HG03280 (cell line): ENCODE measurements at regions not wholly inside any gene's neighbourhood (a gene's known extent, or its start where the extent isn't known, plus 50 kb on each side); places are given as distances from the start of the nearest gene placed in this dataset.

ENCODE experiments used
- ATAC-seq: cut with Tn5 transposase; IDR thresholded peaks from one replicate; pipeline ENCODE4 v1.9.1; 2021; ENCODE audit warnings: mild to moderate bottlenecking, moderate library complexity; ENCODE audit not compliant: unreplicated experiment

- no peak for ATAC-seq
Measured at GRCh38 chr5:167554564-167555290, 736.7 kb upstream of the WWC1 start.

- no peak for ATAC-seq
Measured at GRCh38 chr5:167555565-167556166, 735.8 kb upstream of the WWC1 start.

DNA sequence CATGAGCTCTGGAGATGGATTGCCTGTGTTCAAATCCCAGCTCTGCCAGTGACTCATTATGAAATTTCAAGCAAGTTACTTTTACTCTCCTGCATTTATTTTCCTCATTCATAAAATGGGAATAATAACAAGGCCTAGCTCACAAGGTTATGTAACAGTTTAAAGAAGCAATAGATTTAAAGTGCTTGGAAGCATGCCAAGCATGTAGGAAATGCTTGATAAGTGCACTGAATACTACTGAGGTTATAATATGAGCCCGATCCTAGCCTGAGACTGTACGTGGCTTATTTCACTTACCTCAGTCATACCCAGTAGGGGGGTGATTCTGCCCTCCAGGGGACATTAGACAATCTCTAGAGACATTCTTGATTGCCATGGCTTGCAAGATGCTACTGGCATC is 734.1 kb upstream of the WWC1 start:
- ATAC-seq, result no peak

- ATAC-seq, result no peak
Measured at GRCh38 chr5:167561796-167562195, 729.6 kb upstream of the WWC1 start.

DNA sequence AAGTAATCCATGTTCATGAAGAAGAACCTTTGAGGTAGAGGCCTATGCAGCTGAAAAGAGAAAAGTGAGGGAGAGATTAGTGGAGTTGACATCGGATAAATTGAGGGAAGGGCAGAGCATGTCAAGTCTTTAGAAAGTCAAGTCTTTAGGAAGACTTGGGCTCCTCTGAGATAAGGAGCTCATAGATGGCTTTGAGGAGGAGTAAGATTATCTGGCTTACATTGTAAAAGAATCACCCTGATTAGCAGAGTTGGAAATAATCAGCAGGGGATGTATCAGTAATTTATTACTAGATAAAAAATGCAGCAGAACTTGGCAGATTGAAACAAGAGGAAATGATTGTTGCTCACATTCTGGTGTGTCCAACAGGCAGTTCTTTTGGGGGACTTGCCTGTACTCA is 727.2 kb upstream of the WWC1 start:
- no peak for ATAC-seq

DNA sequence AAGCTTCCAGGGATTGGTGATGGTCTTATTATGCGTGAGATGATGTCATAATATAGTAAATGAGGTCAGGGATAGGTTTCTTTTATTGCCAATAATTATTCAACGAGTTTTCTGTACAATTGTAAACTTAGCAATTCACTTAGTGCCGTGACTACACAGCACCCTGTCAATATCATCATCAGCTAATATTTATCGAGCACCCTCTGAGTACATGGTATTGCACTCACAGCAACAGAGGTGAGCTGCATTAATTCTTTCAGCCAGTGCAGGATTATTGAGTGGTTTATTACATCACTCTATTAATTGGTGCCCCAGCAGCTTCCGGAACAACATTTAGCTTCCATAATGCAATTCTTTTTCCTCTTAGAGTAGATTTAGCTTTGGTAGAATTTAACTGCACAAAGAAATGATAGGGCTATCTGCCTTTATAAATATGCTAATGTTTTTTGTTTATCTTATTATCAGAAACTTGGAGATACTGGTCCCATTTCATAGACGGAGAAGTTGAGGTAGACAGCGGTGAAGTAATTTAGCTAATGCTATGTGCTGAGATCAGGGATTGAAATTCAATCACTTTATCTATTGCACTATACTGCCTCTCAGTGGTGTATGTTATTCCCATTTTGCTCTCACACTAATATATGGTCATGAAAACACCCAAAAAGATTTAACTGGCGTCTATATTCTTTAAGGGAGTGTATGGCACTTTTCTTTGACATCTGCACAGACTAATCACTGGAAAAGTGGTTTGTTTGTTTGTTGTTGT is 726.1 kb upstream of the WWC1 start:
- ATAC-seq, result no peak

DNA sequence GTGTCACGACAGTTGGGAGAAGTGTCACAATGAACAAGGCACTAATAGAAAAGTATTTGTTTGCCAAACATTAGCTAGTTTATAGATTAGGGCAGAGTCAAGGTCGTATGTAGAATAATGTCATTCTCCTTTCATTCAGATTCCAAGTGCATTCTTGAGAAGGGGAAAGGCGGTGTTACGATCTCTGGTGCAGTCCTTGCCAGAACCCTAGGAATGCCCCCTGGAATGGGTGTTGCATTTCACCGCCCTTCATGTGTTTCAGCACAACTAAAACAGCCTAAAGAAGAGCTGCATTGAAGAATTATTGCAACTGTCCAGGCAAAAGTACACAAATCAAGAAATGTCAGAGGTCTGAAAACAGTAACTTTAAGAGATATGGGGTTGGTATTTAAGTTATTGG is 721.0 kb upstream of the WWC1 start:
- ATAC-seq, result no peak

- no peak for ATAC-seq
Measured at GRCh38 chr5:167571824-167572223, 719.6 kb upstream of the WWC1 start.

DNA sequence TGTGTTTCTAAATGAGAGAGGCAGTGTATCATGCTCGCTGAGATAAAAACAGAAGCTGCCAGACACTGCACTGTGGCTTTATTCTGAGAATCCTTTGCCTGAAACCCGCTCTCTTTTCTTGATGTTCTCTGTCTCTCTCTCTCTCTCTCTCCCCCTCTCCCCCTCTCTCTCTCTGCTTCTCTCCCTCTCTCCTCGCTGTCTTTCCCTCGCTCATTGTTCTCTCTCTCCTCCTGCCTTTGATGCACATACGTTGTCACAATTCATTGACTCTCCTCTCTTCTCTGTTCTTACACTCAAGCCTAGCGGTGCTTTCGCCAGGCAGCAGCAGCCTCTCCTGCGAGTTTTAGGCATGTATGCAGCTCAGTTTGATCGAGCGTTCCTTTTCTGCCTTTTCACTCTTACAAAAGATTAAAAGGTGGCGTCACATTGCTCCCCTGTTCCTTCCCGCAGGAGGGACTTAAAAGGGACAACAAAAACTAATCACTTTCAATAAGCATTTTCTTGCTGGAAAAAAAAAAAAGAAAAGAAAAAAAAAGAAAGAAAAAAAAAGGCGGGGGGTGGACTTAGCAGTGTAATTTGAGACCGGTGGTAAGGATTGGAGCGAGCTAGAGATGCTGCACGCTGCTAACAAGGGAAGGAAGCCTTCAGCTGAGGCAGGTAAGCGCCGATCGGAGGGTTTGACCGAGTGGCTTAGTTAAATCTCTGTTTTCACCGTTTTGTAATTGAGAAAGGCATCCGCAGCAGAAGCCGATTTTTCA is 717.9 kb upstream of the WWC1 start:
- no peak for ATAC-seq

DNA sequence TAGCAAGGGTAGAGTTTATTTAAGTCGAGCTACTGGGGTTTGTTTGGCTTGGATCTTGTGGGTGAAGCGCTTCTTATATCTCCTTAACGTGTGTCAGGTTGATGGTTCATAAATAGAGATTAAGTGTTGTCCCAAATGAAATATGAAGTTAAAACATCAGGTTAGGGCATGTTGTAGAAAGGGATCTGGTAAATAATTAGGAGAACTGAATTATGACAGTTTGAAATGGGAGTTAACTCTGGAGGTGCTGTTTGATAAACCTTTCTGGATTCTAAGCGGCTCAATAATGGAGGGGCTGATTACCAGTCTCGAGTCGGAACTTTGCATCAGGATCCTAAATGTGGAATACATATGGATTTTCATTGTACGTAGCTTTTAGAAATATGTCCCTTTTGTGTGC is 717.0 kb upstream of the WWC1 start:
- no peak for ATAC-seq

DNA sequence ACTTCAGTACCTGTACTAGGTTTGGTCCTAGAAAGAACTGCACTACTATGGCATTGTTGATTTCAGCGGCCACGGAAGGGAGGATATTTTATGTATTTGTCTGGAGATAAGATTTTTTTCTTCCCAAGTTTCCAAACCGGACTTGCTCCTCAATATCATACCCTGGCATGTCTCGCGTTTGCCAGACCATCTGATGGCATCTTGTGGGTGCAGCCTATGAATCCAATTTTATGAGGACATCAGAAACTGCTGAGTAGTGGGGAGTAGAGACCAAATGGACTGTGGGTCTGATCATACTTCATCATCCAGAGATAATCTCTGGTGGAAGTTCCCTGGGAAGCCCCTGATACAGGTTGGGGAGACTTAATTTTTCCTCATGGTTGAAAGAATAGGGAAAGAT is 716.1 kb upstream of the WWC1 start:
- no peak for ATAC-seq

- ATAC-seq, result no peak
Measured at GRCh38 chr5:167576126-167576525, 715.3 kb upstream of the WWC1 start.

GRCh38 chr5:167576897-167577296 is 714.5 kb upstream of the WWC1 start:
- no peak for ATAC-seq

GRCh38 chr5:167577616-167578015 is 713.8 kb upstream of the WWC1 start:
- ATAC-seq, result no peak

- ATAC-seq, result no peak
Measured at GRCh38 chr5:167578977-167579692, 712.3 kb upstream of the WWC1 start.

GRCh38 chr5:167579693-167580055 is 711.8 kb upstream of the WWC1 start:
- ATAC-seq, result no peak

- ATAC-seq, result no peak
Measured at GRCh38 chr5:167580608-167581007, 710.8 kb upstream of the WWC1 start.

DNA sequence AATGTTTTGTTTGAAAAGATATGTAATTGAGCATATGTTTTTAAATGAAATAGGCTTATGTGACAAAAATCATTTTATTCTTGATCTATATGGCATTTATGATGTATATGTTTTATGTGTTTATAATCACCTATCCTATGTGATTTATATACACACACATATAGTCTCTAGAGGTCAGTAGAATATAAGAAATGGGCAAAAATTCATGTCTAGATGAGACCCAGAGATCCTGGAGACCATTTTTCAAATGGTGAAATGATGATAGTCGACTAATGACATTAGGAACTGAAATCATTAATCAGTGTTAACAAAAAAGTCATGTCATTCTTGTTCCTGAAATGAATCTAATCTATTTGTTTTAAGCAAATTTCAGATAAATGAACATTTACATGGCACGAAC is 709.2 kb upstream of the WWC1 start:
- ATAC-seq, result no peak

DNA sequence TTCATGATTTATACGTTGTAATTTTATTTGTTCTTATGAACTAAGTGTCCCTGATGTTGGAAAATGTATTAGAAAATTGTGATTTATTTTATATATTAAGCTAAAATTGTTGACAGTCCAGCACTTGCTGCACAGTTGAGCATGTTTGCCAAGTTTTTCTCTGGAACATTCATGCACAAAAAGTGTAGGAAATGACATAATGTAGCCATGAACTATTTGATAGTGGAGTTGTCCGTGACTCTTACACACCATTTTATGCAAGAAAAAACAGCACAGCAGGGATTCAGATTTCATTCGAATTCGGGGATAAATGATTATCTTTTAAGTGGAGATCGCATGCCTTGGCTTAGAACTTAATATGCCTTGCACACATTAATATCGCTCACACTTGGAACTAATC is 708.6 kb upstream of the WWC1 start:
- ATAC-seq, result no peak

GRCh38 chr5:167585184-167585583 is 706.3 kb upstream of the WWC1 start:
- no peak for ATAC-seq
